LNCaP clone FGC (cell line): ENCODE measurements at regions not wholly inside any gene's neighbourhood (a gene's known extent, or its start where the extent isn't known, plus 50 kb on each side); places are given as distances from the start of the nearest gene placed in this dataset.
A peak's percentile ranks its signal among the peaks of the same experiment; 100 is the strongest.

Experiments
- DNase-seq: peaks from one replicate; pipeline ENCODE4 v3.0.0-alpha.2; 2011; ENCODE audit warnings: low read depth
- H3K4me3 ChIP-seq: 2 replicates; pipeline ENCODE4 v1.5.1; 2011; ENCODE audit warnings: mild to moderate bottlenecking, low read depth, low read length, control low read depth
- TF ChIP-seq, protein P1 (sequence below): IDR thresholded peaks from 2 replicates; pipeline ENCODE4 v1.5.1; 2012; ENCODE audit warnings: mild to moderate bottlenecking; ENCODE audit not compliant: control insufficient read depth, insufficient read depth; ENCODE audit errors: extremely low read depth

DNA sequence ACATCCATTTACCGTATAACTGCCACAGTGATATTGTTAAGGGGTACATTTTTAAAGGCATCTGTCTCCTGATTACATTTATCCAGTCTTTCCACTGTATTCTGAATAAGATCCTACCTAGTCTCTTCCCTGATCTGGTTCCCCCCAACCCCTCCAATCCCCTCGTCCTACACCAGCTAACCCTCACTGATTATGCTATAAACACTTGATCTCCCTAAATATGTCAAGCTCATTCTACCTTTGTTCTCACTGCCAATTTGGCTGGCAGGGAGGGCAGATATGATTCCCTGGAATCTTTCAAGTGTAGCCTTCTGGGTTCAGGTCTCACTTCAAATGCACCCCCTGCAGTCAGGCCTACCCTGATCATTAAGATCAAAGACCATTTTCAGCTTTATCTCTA is 1379.8 kb upstream of the MIR17HG start:
- DNase-seq: no peak
- no peak overlapping the region for H3K4me3 ChIP-seq
- TF ChIP-seq, protein P1, sequence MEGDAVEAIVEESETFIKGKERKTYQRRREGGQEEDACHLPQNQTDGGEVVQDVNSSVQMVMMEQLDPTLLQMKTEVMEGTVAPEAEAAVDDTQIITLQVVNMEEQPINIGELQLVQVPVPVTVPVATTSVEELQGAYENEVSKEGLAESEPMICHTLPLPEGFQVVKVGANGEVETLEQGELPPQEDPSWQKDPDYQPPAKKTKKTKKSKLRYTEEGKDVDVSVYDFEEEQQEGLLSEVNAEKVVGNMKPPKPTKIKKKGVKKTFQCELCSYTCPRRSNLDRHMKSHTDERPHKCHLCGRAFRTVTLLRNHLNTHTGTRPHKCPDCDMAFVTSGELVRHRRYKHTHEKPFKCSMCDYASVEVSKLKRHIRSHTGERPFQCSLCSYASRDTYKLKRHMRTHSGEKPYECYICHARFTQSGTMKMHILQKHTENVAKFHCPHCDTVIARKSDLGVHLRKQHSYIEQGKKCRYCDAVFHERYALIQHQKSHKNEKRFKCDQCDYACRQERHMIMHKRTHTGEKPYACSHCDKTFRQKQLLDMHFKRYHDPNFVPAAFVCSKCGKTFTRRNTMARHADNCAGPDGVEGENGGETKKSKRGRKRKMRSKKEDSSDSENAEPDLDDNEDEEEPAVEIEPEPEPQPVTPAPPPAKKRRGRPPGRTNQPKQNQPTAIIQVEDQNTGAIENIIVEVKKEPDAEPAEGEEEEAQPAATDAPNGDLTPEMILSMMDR: no peak

DNA sequence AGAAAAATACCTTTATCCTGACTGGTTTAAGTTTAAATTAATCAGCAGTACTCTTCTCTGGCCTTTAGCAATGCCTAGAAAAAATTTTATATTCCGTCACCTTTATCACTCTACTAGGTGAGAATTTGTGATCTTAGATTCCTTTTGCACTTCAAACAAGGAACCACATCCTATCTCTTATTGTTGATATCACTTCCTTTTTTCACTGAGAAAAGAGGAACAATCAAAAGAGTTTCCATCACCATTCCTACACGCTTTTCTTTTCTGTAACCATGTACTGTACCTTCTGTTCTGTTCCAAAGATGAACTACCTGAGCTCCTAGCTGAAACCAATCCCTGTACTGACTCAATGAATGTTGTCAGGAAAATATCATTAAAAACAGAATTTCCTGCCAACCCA is 1379.0 kb upstream of the MIR17HG start:
- TF ChIP-seq, protein P1: no peak
- H3K4me3 ChIP-seq: no peak overlapping the region
- no peak for DNase-seq

DNA sequence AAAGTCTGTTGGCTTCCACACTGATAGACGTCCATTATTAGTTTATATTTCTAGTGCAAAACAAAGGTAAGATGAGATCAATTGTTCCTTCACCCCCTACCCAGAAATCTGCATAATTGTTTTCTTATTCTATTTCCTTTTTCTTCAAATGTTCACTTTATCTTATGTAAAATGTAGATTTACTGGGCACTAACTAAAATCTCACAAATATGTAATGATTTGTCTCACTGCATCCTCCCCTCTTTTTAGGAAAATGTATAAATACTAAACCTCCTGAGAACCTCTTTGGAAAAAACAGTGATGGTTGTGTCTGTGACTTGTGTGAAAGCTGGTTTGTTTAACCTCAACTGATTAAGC is 1377.2 kb upstream of the MIR17HG start:
- TF ChIP-seq, protein P1: no peak
- DNase-seq: no peak
- no peak overlapping the region for H3K4me3 ChIP-seq

DNA sequence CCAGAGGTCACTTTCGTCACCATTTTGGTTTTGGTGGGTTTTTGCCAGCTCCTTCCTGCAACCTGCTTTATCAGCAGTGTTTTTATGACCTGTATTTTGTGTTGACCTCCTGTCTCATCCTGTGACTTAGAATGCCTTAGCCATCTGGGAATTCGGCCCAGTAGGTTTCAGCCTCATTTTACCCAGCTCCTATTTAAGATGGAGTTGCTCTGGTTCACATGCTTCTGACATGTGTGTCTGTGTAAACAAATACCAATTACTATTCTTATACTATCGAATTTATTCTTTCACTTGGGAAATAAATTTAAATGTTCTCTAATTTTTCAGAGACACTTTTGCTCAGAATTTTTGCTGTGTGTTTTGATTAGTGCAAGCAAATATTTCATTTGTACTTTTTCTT is 1370.3 kb upstream of the MIR17HG start:
- TF ChIP-seq, protein P1: no peak
- H3K4me3 ChIP-seq: no peak overlapping the region
- no peak for DNase-seq

DNA sequence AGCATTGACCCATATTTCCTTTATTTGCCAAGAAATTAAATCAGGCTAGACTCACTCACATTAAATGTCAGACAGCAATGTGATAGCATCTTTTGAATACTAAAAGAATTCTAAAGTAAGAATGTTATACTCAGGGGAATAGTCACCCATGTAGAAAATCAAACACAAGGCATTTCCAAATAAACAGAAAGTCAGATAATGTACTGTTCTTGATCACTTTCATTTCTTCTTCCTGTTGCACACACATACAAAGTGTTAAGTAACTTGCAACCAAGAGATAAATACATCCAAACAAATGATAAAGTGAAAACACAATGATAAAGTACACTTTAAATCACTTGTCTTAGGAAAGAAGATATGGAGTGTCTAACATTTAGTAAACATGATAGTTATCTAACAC is 1366.6 kb upstream of the MIR17HG start:
- peak; percentile 30 for DNase-seq
- H3K4me3 ChIP-seq: no peak overlapping the region
- TF ChIP-seq, protein P1: no peak

DNA sequence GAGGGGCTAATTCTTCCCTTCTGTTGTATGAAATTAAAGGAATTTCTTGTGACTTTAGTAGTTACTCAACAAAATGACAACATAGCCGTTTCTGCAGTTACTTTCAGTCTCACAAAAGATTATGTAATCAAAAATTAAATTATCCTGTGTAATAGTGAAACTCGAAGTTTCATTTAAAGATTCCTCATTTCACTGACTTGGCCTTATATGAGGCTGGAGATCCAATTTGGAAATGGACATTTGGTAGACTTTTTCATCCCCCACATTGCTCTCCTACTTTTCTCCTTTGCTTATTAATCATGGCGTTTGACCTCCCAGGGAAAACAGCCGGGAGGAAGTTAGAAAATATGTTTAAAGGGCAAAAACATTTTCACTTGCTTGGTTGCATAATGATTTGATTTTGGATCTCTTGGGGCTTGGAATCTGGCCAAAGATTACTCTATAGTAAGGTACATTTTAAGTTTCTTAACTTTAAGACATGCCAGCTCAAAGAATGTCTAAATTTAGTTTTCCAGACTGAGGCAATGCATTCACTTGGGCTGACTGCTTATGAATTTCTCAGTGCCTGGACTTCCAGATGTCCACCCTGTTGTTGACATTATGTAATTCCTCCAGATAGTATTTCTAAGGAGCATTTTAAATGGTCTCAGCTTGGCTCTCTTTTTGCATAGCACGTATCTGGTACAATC is 1364.9 kb upstream of the MIR17HG start:
- no peak overlapping the region for H3K4me3 ChIP-seq
- TF ChIP-seq, protein P1: no peak
- DNase-seq: no peak

DNA sequence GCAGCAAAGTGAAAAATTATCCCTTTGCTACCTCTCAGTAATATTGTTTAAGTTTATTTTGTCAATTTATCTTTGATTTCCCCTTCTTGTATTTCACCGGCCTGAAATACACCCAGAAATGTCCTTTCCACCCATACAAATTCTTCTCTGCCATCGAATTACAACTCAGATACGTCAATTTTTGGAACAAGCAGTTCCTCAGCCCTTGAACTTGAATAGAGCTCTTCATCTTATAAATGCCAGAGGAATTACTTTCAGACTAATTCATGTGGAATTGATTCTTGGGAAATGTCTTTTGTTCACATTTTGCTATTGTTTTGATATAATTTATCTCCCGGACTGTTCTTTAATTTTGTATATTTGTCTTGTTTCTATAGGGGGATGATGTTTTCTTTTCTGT is 1359.3 kb upstream of the MIR17HG start:
- no peak for DNase-seq
- TF ChIP-seq, protein P1: no peak
- H3K4me3 ChIP-seq: no peak overlapping the region
